A673 (cell line): ENCODE measurements at regions not wholly inside any gene's neighbourhood (a gene's known extent, or its start where the extent isn't known, plus 50 kb on each side); places are given as distances from the start of the nearest gene placed in this dataset.
"Not testable (repeated sequence)": the region's sequence is repeated elsewhere in the genome, so short reads cannot be mapped to it uniquely, and the experiment has no call there.

Experiments
- BruUV-seq: library from RNA; stranded (reverse); fragments of 400-500 nt; replicated peaks from 2 replicates; lab custom pipeline; 2021; lab: Mats Ljungman, UMichigan
- CTCF ChIA-PET: fragments of 300-600 bp; sonication (Branson Sonifier 250); formaldehyde crosslinking; loops from one replicate; lab custom pipeline; 2022; ENCODE audit warnings: antibody characterized with exemption; lab: Charles Lee
- POLR2A ChIA-PET: fragments of 300-600 bp; sonication (Branson Sonifier 250); formaldehyde crosslinking; loops from one replicate; lab custom pipeline; 2022; ENCODE audit warnings: antibody characterized with exemption; ENCODE audit not compliant: low non-redundant PET; lab: Charles Lee
- DNase-seq: peaks from one replicate; pipeline ENCODE4 v3.0.0-alpha.2; 2015; ENCODE audit warnings: low spot score
- H3K27ac ChIP-seq: fragments of 200-600 bp; sonication (generic); 2 replicates; pipeline ENCODE4 v1.5.1; 2016; ENCODE audit warnings: mixed run types, low read depth, mild to moderate bottlenecking, mixed read lengths, antibody characterized with exemption, low read length; ENCODE audit not compliant: poor library complexity, severe bottlenecking
- H3K27me3 ChIP-seq: fragments of 200-600 bp; sonication (generic); replicated peaks from 2 replicates; pipeline ENCODE4 v1.6.1; 2017; ENCODE audit warnings: mixed run types, low read depth, mild to moderate bottlenecking, mixed read lengths, antibody characterized with exemption, low read length; ENCODE audit not compliant: insufficient read depth, poor library complexity
- H3K36me3 ChIP-seq: fragments of 200-600 bp; sonication (generic); 2 replicates; pipeline ENCODE4 v1.6.1; 2016; ENCODE audit warnings: mixed run types, mild to moderate bottlenecking, mixed read lengths, antibody characterized with exemption, low read length; ENCODE audit not compliant: insufficient read depth, poor library complexity, severe bottlenecking
- H3K4me1 ChIP-seq: fragments of 200-600 bp; sonication (generic); 2 replicates; pipeline ENCODE4 v1.6.1; 2017; ENCODE audit warnings: mixed run types, mild to moderate bottlenecking, mixed read lengths, antibody characterized with exemption, low read length; ENCODE audit not compliant: insufficient read depth, poor library complexity, severe bottlenecking
- H3K4me3 ChIP-seq: fragments of 200-600 bp; sonication (generic); 2 replicates; pipeline ENCODE4 v1.5.1; 2016; ENCODE audit warnings: low read depth, mixed run types, mild to moderate bottlenecking, mixed read lengths, low read length; ENCODE audit not compliant: poor library complexity, severe bottlenecking
- H3K9me3 ChIP-seq: fragments of 200-600 bp; sonication (generic); 2 replicates; pipeline ENCODE4 v1.6.1; 2016; ENCODE audit warnings: mixed run types, low read depth, mild to moderate bottlenecking, mixed read lengths, antibody characterized with exemption, low read length; ENCODE audit not compliant: poor library complexity, severe bottlenecking
- intact Hi-C: fragments of 100-400 bp; cut with micrococcal nuclease; formaldehyde crosslinking; loops from one replicate; pipeline ENCODE4 v1.10.0; 2022; ENCODE audit not compliant: unreplicated experiment

DNA sequence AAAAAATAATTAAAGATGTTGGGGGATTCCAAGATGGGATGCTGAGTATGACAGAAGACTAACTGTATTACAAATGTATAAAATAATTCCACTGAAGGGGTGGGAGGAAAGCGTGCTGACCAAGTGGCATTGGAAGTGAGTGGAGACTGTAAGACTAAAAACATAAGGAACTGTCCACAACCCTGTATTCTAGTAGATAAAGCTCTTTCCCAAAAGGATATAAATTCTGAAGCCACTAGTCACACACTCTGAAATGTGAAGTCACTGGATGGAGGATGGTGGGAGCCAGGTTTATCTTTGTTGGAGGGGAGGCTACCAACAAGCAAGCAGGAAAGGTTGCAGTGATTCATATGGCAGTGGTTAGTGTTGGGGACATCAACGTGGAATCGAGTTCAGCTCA is 182.8 kb upstream of the PLGLB2 start:
- H3K4me1 ChIP-seq, H3K27me3 ChIP-seq, POLR2A ChIA-PET, H3K36me3 ChIP-seq, BruUV-seq, H3K27ac ChIP-seq, H3K9me3 ChIP-seq, intact Hi-C loops, CTCF ChIA-PET, DNase-seq, H3K4me3 ChIP-seq: not testable (repeated sequence)

DNA sequence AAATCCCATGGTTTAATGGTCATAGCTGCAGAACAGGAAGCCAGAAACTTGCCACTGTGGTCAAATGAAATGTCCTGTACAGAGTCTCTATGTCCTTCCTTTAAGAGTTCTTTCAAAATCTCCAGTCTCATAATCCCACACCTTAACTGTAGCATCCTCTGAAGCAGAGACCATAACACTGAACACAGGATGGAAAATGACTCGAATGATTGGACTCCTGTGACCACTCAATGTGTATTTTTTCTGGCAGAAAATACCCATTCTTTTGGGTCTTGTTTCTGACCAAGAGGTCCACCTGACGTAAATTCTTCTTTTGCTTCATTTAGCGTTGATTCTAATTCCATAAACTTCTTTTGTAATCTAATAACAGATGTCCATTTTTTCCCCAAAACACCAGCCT is 181.4 kb upstream of the PLGLB2 start:
- H3K4me3 ChIP-seq, CTCF ChIA-PET, BruUV-seq, H3K36me3 ChIP-seq, DNase-seq, POLR2A ChIA-PET, H3K4me1 ChIP-seq, intact Hi-C loops, H3K9me3 ChIP-seq, H3K27me3 ChIP-seq, H3K27ac ChIP-seq: not testable (repeated sequence)

DNA sequence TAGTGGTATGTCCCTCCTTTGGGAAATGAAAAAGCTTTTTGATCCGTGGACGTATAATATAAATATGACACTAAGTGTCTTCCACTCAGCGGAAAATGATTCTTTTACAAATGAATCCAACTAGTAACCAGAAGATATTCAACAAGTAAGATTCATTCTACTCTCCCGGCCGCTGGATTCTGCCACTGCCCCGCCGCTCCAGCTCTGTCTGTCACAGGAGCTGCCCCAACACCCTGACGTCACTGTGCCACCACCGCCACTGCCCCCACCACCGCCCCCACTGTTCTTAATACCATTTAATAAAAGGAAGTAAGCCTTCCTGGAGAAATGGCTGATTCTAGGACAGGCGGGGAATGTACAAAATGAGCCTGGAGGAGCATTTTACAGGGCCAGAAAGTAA is 180.8 kb upstream of the PLGLB2 start:
- H3K4me1 ChIP-seq, H3K36me3 ChIP-seq, H3K27ac ChIP-seq, BruUV-seq, DNase-seq, intact Hi-C loops, H3K27me3 ChIP-seq, H3K4me3 ChIP-seq, POLR2A ChIA-PET, H3K9me3 ChIP-seq, CTCF ChIA-PET: not testable (repeated sequence)

DNA sequence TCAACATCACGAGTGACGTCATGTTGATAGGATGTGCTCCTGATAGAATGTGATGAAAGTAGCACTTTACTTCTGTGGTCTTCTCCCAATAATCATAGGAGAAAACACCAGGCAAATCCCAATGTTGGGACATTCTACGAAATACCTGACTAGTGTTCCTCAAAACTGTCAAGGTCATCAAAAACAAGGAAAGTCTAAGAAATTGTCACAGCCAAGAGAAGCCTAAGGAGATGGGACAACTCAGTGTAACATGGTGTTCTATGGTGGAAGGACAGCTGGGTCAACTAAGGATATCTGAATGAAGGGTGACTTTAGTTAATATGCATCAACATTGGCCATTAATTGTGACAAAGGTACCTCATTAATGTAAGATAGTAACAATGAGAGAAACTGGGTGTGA is 180.0 kb upstream of the PLGLB2 start:
- BruUV-seq, intact Hi-C loops, H3K27me3 ChIP-seq, POLR2A ChIA-PET, H3K9me3 ChIP-seq, DNase-seq, CTCF ChIA-PET, H3K36me3 ChIP-seq, H3K4me3 ChIP-seq, H3K27ac ChIP-seq, H3K4me1 ChIP-seq: not testable (repeated sequence)

DNA sequence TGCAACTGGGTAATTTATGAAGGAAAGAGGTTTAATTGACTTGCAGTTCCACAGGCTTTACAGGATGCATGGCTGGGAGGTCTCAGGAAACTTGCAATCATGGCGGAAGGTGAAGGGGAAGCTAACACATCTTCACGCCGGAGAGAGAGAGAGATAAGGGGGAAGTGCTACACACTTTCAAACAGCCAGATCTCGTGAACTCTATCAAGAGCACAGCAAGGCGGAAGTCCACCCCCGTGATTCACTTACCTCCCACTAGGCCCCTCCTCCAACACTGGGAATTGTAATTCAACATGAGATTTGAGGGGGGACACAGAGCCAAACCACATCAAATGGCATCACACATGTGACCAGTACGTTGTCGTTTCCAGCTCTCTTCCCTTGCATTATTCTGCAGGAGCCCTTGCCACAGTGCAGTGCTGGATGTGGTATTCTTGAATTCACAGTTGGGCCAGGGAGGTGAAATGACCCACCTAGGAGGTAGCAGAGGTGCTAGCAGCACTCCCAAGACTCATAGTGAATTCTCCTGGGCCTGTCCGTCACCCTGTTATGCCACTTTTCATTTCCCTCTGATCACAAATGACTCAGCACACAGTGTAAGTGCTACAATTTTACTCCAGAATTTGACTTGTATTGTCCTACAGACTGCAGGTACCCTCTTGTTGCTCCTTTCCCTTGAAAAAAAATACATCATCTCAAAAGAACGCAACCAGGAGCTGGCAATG is 179.2 kb upstream of the PLGLB2 start:
- intact Hi-C loops, H3K4me3 ChIP-seq, H3K27ac ChIP-seq, POLR2A ChIA-PET, H3K4me1 ChIP-seq, DNase-seq, BruUV-seq, H3K27me3 ChIP-seq, CTCF ChIA-PET, H3K9me3 ChIP-seq, H3K36me3 ChIP-seq: not testable (repeated sequence)

DNA sequence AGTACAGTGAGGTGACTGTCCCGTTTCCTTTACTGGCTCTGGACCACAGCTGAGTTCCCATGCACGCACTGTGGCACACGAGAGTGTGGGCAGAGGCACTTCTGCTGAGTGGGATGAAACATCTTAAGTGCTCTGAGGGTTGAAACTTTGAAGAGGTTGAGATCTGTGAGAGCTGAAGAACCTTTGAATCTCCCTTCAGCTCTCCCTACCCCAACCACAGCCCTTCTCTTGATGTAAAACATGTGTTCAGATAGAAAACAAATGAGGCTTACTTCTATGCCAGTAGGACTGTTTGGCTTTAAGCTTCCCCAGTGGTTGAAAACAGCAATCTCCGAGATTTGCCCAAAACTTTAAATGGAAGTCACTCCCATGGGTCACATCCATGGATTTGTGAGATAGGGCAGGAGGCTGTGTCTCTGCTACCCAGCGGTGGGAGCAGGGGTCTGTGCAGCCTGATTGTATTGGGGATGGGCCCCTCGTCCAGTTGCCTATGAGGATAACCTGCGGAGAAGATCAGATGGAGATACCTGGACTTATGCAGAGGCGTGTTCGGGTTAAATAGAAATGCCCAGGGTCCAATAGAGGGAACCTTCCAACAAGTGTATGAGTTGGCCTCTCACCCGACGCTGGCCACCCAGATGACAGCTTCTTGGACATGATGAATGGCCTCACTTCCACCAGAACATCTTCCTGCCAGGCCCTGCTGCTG is 178.0 kb upstream of the PLGLB2 start:
- CTCF ChIA-PET, H3K4me3 ChIP-seq, H3K36me3 ChIP-seq, DNase-seq, BruUV-seq, H3K4me1 ChIP-seq, H3K9me3 ChIP-seq, H3K27me3 ChIP-seq, POLR2A ChIA-PET, H3K27ac ChIP-seq, intact Hi-C loops: not testable (repeated sequence)

DNA sequence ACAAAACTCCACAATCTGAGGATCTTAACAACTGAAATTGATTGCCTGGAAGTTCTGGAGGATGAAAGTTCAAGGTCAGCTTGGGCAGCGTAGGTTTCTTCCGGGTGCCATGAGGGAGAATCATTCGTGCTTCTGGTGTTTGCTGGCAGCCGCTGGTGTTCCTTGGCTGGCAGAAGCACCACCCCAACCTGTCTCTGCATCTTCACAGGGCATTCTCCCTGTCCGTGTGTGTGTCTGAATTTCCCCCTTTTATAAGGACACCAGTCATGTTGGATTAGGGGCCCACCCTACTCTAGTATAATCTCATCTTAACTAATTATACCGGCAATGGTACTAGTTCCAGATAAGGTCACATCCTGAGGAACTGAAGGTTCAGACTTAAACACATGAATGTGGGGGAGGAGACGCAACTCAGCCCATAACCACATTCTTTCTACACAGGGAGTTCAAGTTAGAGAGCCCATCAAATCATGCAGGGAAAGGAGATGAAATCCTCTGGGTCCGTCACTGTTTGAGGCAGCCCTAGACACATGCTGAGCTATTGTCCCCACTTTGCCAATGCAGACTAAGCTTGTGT is 175.9 kb upstream of the PLGLB2 start:
- BruUV-seq, H3K4me3 ChIP-seq, CTCF ChIA-PET, DNase-seq, H3K9me3 ChIP-seq, H3K27me3 ChIP-seq, H3K4me1 ChIP-seq, H3K36me3 ChIP-seq, H3K27ac ChIP-seq, POLR2A ChIA-PET, intact Hi-C loops: not testable (repeated sequence)
